Vagina (tissue), 2 donors: ENCODE measurements at regions not wholly inside any gene's neighbourhood (a gene's known extent, or its start where the extent isn't known, plus 50 kb on each side); places are given as distances from the start of the nearest gene placed in this dataset.

Experiments used
- CTCF ChIP-seq, 3 experiments: fragments of 450-650 bp in 2 of 3; fragments of 200-600 bp in 1 of 3; sonication (generic) in 1 of 3; IDR thresholded peaks; one replicate each; pipeline ENCODE4 v1.5.1; 2017 to 2019; ENCODE audit warnings: antibody characterized with exemption in 3 of 3, mild to moderate bottlenecking in 2 of 3, moderate library complexity in 2 of 3
- POLR2A ChIP-seq, 2 donors: fragments of 450-650 bp; IDR thresholded peaks; one replicate each; pipeline ENCODE4 v1.6.1; 2017; ENCODE audit warnings: antibody characterized with exemption in 2 of 2, mild to moderate bottlenecking in 2 of 2, moderate library complexity in 2 of 2
- POLR2AphosphoS5 ChIP-seq, 2 donors: sonication (generic); formaldehyde crosslinking; IDR thresholded peaks; one replicate each; pipeline ENCODE4 v1.9.0; 2017; ENCODE audit warnings: antibody characterized with exemption in 2 of 2, mild to moderate bottlenecking in 2 of 2, low read depth in 1 of 2; ENCODE audit not compliant: insufficient read depth in 1 of 2

- TF ChIP-seq POLR2A (IDR thresholded peaks at IDR 0.05) (no peak), CTCF (IDR thresholded peaks at IDR 0.05) (no peak), POLR2AphosphoS5 (IDR thresholded peaks at IDR 0.05; ENCODE audit: insufficient read depth in 1 of 2, low read depth in 1 of 2) (no peak)
These were observed 67.1 kb upstream of the ATP12A start for GRCh38 chr13:24613128-24613527.
